Central memory CD4-positive, alpha-beta T cell (primary cell): ENCODE measurements at regions not wholly inside any gene's neighbourhood (a gene's known extent, or its start where the extent isn't known, plus 50 kb on each side); places are given as distances from the start of the nearest gene placed in this dataset.
"Not testable (repeated sequence)": the region's sequence is repeated elsewhere in the genome, so short reads cannot be mapped to it uniquely, and the experiment has no call there.

Experiments used
- DNase-seq: peaks from one replicate; pipeline ENCODE4 v3.0.0; 2022

DNA sequence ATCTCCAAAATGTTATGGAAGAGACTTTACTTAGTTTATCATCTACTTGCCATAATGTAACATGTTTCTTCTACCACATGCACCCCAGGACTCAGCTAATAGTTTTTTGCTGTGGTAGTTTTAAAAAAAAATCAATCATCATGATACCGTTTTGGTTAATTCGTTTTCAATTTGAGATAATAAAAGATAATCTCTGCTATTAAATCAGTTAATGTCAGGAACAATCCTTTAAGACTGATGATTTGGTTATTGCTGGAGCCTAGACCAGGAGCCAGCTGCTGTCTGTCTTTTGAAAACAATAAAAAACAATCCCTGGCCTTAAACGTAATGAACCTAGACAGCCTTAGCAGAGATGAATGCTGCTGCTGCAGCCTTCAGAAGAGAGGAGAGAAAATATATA lies 403.7 kb downstream of the OXSM start:
- no peak for DNase-seq

DNA sequence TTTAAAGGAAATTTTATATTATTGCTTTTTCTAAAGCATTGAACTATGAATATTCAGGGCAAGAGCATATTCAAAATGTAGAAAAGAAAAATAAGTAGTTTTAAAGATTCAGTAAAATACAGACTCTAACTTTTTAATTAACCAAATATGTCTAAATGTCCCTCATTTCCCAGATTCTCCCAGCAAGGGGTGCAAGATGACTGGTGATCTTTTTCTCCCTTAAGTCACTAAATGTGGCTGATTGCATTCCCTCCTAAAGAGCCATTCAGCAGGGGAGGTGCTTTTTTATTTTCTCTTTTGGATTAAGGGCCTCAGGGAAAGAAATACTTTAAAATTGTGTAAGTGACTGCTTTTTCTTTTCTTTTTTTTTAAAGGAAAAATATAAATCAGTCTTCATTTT lies 406.9 kb downstream of the OXSM start:
- DNase-seq, result no peak

DNA sequence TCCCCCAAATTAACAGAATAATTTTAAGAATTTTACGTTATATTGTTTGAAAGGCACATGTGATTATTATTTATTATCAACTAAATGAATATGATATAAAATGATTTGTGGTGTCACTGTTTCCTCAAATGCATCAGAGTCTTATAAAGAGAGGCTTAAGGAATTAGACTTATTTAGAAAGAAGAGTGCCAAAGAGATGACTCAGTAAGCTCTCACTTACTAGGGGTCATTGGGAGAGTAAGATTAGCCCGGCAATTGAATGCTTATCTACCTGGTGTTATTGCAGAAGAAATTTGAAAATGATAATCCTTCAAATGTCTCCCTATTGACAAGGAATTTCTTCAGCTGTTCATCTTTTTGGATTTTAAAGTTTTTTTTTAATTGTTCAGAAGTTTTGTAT lies 408.7 kb downstream of the OXSM start:
- no peak for DNase-seq

DNA sequence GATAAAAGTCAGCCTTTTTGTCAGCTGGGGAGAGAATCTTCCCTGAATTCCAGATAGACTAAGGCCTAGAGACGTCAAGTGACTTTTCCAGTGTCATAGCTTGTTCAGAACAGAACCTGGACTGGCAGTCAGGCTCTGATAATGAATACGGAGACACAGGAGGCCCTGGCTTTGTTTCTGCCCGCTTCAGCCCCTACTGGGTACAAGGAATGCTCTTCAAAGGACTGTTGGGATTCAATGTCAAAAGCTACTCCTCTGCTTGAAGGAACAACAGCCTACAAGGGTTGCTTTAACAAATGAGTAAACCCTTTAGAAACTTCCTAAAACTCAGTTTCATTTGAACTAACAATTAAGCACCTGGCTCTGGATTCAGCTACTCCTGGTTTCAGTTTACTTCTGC lies 412.3 kb downstream of the OXSM start:
- no peak for DNase-seq

DNA sequence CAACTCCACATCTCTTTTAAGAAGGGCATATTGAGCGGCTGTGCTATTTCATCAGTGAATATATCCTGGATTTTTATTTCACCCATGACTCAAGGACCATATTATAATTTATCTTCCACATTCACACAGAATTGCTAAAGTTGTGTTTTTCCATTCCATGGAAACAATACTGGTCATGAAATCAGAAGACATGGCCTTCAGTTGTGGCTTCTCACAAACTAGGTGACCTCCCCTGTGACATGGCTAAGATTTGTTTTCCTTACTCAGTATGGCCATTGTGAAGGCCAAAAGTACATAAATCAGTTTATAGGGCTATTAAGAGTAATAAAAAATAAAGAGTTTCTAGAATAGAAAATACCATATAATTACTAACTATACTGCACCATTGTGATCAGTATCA lies 415.6 kb downstream of the OXSM start:
- no peak for DNase-seq

DNA sequence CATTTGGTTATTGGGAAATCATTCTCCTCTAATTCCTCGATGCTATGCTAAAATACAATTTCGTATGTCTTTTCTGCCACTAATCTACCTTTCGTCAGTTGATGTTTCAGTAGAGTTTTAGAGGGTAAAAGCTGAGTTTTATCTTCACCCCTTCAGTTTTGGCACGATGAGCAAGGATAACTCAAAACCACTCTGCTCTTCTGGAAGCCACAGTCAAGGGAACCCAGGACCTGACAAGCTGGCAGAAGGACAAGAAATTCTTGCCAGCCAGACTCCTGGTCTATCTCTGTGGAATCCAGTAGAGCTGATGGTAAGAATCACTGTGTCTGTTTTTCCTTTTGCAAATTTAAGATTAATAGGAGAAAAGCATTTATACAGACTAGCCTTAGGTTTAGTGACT lies 414.4 kb upstream of the LRRC3B start:
- no peak for DNase-seq

DNA sequence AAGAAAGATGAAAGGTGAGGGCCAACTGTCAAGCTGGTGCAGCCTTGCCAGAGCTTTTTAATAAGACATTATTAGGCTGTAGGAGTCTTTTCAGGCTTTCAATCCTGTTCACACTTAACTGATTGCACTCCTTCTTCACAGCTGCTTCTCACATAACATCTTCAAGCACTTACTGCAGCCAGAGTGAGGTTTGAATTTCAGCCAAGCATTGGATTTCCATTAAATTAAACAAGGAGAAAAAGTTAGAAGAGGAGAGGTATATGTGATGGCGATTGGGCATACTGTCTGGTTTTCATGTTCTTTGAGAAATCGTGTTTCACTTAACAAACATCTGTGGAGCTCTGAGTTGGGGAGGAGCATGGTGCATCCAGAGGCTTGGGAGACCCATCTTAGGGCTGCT lies 392.8 kb upstream of the LRRC3B start:
- no peak for DNase-seq

DNA sequence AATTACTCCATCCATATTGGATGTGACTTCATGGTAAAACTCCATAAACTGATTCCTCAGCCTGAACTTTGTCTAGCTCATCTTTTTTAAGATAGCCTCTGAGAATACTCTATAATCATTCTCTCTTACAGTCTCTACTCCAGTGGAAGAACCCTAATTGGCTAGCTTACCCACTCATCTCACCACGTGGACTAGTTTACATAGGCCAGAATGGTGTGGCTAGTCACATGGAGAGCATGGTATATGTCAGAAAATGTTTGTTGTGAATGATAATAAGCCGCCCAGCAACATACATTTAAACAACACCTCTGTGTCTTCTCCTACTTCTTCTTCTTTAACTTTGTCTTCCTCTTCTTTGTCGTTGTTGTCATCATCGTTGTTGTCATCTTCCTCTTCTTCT lies 389.2 kb upstream of the LRRC3B start:
- DNase-seq, result no peak

DNA sequence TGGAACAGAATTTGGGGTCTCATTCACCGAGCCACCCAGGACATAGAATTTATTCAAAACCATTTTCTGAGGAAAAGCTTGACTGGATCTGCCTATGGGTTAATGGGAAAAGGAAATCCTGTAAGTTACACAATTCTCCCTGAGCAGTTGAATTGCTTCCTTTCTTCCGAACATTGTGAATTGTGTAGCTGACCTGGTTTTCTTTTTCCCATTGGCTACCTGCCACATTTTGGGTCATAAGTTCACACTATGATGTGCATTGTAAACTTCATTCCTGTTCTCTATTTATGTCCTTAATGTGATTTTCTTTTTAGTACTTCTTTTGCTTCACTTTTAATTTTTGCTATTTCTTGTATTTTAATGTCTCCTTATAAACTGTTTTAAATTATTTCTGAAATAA lies 386.0 kb upstream of the LRRC3B start:
- DNase-seq, result no peak

DNA sequence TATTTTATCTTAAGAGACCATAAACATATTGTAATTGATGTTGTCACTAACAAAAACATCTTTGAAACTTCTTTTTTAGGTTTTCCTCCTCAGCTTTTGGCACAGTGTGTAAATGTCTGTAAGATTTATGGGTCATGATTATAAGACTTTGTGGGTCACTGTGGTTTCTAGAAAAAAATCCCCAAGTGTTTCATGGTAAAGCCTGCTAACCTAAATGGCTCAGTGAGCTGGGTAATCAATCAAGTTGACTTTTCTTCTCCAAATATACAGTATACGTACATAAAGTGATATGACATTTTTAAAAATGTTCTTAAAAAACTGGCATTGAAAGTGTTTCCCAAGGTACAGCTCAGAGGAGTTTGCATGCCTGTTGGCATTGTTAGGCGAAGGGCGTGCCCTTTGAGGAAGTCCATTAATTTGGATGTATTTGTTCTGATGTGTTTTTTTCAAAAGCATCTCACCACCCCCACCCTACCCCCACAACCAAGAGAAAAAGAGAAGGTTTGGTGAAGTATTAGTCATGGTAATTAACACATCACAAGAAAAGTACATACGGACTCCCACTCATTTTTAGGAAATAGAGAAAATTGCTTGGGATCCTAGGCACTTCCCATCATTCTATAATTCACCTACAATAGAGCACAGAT lies 385.4 kb upstream of the LRRC3B start:
- DNase-seq, result no peak

DNA sequence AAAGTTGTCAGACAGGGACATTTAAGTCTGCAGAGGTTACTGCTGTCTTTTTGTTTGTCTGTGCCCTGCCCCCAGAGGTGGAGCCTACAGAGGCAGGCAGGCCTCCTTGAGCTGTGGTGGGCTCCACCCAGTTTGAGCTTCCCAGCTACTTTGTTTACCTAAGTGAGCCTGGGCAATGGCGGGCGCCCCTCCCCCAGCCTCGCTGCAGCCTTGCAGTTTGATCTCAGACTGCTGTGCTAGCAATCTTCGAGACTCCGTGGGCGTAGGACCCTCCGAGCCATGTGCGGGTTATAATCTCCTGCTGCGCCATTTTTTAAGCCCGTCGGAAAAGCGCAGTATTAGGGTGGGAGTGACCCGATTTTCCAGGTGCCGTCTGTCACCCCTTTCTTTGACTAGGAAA lies 378.0 kb upstream of the LRRC3B start:
- DNase-seq, result not testable (repeated sequence)

DNA sequence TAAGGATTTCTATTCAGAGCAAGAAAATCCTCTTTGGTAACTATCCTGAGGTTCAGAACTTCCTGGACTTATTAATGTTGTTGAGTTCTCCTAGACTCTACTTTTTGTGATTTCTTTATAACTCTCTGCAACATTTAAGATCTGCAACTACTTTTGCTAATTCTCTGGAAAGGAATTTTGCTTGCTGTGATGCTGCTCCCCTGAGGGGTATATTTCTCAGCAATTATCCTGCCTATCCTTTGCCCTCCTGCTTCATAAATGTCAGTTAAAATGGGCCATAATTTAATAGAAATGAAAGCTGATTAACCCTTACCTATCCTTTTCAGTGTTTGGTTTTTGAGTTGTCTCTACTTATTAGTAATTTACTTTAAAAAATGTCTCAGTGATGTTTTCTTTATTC lies 377.3 kb upstream of the LRRC3B start:
- no peak for DNase-seq

DNA sequence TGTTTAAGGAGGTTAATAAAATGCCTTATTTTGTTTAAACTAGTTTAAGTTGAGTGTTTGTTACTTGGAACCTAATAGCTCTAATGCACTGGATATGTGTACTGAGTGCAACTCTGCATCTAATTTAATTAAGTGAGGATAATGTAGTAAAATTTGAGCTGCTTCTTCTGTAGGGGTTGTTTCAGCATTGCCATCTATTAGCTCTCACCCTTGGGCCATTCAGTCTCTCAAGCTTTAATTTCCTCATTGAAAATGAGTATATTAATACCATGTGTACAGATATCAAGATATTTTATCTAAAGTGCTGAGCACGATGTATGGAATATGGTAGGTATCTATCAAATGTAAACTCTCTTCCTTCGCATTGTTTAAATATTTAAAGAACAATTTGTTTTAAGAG lies 375.7 kb upstream of the LRRC3B start:
- no peak for DNase-seq

DNA sequence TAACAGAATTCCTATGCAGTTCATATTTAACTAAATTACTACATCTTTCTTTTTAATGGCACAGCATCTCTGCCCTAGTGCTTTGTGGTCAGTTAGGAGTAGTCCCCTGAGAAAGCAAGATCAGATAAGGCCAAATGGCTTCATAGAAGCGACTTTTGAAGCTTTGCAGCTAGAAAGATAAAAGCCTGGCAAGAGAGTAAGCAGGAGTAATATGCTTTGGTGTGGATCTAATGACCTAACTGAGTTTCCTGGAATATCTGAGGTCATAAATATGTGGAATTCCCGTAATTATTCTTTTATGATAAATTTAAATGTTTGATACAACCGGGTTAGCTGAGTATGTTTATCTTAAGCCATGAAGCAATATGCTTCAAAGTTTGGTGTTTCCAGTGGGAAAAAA lies 374.9 kb upstream of the LRRC3B start:
- no peak for DNase-seq

DNA sequence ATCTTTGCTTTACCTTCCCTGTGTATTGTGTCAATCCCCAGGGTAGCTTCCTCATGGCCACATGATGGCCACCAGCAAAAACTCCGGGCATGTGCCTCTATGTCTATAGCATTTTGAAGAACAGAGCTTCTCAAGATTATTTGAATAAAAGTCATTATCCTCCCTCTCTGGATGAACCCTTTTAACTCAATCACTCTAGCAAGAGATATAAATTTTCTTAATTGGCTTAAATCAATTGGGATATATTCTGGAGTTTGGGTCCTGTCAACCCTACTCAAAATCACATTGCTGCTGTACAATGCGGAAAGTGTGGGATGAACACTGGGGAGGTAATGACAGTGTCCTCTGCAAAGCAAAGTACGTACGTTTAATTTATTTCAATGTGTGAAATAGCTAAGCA lies 370.6 kb upstream of the LRRC3B start:
- no peak for DNase-seq

DNA sequence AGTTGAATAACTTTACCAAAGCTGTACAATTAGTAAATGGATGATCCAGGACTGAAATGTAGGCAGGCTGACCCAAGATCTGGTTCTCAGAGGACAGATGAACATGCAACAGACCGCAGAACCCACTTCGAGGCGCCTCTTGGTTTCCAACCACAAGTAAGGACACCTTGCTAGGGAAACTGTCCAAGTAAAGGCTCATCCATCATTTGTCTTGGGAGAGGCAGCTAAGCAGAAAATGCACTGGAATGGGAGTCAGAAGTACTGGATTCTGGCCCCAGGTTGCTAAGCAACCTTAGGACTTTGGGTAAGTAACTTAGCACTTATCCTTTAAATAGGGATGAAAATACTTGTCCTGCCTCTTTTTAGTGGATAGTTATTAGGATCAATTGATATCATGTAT lies 366.3 kb upstream of the LRRC3B start:
- no peak for DNase-seq

DNA sequence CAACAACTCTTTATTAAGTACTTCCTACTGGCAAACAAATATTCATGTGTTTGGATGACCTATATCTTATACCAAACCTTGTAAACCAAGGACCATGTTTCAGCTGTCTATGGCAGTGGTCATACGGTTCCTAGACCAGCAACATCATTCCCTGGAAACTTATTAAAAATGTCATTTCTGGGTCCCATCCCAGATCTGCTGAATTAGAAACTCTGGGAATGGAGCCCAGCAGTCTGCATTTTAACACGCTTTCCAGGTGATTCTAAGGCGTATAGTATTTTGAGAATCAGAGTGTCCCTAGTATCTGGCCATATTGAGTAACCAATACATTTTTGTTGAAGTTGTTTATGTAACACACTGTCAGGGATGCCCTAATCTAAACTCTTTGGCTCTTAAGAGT lies 363.4 kb upstream of the LRRC3B start:
- no peak for DNase-seq

DNA sequence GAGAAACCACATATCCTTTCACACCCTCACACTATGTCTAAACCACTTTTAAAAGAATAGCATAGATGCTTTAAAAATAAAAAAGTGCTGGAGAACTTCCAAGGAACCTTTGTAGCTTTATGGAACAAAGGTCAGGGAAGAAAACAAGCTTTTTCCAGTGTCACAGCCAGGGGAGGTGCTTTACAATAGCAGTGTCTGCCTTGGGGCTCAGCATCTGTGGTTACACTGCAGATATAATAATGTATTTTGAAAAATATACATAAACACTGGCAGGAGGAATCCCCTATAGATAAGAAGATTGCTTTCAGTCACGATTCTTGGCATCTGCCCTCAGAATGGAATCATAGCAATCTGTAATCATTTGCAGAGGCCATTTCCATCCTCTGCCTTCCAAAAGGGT lies 362.4 kb upstream of the LRRC3B start:
- no peak for DNase-seq

DNA sequence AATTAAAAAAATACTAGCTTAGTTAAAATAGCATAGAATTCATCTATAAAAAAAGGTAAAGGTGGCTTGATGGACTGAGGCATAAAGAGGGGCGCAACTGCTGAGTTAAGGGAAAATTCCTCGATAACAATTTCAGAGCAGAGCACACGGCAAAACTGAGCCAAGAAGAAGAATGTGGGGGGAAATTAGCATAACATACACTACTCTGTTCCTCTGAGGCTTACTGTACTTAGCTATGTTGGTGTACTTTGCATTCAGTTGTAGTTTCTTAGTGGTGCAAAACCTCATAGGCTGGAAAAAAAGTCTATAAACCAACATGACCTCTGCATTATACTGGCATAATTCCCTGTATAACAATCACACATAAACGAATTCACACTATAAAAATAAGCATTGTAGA lies 357.9 kb upstream of the LRRC3B start:
- no peak for DNase-seq

DNA sequence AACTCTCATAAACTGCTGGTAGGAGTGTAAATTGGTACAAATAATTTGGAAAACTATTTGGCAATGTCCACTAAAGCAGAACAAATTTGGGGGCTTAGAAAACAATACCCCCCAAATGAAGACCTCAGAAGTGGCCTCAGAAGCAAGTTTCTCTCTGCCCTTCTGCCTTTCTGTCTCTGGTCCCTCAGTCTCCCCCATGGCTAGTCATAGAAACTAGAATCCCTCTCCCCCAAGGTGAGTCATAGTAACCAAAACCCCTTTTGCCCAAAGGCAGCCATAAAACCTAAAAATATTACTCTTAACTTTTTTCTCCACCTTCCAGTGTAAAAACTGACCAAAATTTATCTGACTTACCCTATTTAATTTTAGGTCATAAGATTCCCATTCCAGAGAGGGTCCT lies 350.7 kb upstream of the LRRC3B start:
- no peak for DNase-seq

DNA sequence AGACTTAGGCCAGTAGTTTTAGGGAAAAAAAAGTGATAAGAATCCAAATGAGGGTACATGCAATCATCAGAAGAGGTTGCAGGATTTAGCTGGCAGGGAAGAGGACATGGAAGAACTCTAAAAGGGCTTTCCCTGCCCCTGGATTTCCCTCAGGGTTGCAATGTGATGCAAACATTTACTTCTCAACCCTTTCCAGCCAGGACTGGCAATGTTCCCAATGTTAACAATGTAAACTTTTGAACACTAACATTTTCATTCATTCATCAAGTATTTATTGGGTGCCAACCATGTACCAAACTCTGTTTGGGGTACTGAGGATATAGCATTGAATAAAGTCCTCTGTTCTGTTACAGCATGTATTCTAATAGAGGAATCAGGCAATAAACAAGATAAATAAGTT lies 349.4 kb upstream of the LRRC3B start:
- DNase-seq, result no peak

DNA sequence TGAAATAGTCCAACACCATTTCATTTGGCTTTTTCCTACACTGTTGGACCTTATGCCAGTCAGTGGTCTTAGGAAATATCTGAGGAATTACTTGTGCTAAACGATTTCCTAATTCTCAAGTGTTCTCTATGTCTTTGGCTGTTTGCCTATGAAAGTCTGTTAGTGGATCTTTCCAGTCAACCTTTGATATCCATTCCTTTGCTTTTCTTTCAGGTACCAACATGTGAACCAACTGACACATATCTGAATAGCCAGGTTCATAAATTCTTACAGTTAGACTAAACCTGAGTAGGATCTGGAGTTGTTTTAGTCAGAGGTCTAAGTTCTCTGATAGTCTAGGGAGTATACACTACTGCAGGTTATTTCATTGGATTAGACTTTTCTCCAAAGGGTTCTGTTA lies 343.5 kb upstream of the LRRC3B start:
- no peak for DNase-seq

DNA sequence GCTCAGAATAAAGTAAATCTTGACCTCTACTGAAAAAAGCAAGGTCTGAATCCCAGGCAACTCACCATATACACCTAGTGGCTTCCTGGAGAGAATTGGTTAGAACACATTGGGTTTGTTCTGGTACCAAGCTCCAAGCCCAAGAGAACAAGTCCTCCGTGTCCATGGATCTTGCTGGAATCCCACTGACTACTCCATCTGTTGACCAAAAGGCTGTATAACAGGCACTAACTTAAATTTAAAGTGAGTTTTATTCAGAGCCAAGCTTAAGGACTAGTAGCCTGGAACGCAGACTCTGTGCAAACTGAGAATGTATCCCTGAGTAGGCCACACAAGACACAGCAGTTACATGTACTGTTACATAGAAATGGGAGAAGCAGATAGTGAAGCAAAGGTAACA lies 342.1 kb upstream of the LRRC3B start:
- DNase-seq, result no peak

DNA sequence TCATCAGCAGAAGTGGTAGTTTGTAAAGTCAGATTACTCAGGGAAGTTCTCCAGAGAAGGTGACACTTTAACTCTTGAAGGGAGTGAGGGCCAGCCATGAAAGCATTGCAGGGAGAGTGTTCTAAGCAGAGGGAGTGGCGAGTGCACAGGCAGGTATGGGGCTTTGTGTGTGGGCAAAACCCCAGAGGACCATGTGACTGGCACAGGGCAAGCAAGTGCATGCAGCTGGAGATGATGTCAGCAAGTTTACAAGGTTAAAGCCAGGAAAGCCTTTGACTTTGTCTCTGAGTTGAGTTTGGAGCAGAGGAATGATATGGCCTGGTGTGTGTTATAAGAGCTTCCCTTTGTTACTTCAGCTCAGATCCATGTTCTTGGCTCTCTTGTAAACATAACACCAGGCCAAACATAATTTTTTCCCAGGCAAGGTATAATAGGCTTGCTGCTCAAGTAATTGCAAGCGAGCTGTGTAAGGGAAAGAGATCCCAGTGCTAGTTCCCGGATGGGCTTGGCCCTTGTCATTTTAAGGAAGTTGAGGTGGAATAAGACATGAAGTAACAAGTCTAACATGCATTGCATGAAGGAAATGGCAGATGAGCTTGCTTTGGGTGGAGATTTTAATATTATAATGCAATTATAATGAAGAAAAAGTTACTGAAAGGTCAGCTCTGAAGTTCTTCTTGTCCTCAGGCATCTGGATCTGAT lies 341.1 kb upstream of the LRRC3B start:
- DNase-seq, result no peak

DNA sequence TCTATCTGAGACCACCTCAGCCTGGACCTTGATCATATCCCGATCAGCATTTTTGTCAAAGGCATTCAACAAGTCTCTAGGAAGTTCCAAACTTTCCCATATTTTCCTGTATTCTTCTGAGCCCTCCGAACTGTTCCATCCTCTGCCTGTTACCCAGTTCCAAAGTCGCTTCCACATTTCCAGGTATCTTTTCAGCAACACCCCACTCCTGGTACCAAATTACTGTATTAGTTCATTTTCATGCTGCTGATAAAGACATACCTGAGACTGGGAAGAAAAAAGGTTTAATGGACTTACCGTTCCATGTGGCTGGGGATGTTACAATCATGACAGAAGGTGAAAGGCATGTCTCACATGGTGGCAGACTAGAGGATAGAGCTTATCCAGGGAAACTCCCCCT lies 338.1 kb upstream of the LRRC3B start:
- DNase-seq, result not testable (repeated sequence)
